HuH-7.5 (cell line): ENCODE measurements at regions not wholly inside any gene's neighbourhood (a gene's known extent, or its start where the extent isn't known, plus 50 kb on each side); places are given as distances from the start of the nearest gene placed in this dataset.

Source experiments
- DNase-seq: peaks from one replicate; pipeline ENCODE4 v3.0.0; 2011; ENCODE audit warnings: low spot score

DNA sequence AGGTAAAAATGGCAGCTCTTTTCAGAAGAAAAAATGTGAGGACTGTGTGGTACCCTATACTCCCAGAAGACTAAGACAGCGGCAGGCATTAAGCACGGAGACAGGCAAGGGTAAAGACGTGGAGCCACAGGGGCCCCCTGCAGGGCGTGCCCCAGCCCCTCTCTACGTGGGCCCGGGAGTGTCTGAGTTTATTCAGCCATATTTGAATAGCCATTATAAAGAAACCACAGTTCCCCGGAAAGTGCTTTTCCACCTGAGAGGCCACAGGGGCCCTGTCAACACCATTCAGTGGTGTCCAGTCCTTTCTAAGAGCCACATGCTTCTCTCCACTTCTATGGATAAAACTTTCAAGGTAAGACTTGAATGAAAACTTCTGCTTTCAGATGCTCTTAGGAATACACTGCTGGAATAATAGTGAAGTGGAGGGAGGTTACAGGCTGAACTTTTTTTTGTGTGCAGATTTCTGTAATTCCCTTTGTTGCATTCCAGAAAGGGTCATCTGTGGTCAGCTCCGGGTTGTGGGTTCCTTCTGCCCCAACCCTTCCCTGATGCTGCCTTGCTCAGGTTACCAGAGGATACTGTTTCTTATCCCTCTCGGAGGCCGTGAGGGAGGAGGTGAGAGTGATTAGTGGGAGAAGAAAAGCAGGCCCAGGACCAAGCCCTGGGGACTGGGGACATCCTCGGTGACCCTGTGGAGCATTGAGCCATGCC lies 58.4 kb downstream of the SLC25A47 start:
- no peak for DNase-seq

DNA sequence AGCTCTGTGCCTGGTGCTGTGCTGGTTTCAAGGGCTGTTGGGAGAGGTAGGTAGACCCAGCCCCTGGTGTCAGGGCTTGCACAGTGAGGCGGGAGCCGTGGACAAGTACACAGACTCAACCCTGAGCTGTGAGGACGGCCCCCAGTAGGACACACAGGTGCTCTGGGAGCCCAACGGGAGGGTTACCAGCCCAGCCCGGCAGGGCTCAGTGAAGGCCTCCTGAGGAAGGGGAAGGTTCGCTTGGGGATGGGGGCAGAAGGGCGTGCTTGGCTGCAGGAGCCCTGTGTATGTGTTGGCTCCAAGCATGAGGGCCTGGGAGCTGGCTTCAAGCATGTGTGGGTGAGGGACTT lies 58.9 kb downstream of the SLC25A47 start:
- no peak for DNase-seq

DNA sequence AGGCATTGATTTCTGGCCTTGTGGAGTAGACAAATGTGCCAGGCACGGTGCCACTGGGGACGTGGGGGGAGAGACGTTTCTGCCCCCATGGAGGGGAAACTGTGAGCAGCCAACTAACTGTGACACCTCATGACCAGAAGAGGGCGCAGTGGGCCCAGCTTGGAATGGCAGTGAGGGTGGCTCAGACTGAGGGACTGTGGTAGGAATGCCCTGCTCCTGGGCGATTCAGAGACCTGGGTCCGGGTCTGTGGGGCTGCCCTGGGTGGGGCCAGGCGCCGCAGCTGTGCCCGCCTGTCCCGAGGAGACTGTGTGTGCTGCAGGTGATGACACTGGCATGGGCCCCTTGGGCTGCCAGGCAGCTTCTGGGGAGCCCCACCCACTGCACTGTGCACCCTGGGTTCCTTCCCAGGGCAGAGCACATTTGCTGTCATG lies 60.6 kb downstream of the SLC25A47 start:
- DNase-seq: peak; percentile 59

DNA sequence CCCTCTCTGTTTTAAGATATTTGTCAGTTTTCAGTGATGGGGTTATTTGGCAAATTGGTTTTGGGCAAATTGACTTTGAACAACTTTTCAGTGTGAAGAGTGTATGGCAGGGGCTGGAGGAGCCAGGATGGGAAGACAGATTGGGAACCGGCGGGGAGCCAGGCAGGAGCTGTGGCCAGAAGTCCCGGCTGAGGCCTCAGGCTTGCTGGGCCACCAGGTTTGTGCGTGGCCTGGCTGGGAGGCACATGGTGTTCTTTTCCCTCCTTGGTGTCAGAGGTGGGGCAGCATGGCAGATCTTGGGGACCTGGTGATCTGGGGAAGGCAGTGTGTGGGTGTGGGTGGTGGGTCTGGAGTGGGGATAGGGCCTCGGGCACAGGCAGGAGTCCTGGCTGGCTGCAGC lies 61.1 kb downstream of the SLC25A47 start:
- no peak for DNase-seq

DNA sequence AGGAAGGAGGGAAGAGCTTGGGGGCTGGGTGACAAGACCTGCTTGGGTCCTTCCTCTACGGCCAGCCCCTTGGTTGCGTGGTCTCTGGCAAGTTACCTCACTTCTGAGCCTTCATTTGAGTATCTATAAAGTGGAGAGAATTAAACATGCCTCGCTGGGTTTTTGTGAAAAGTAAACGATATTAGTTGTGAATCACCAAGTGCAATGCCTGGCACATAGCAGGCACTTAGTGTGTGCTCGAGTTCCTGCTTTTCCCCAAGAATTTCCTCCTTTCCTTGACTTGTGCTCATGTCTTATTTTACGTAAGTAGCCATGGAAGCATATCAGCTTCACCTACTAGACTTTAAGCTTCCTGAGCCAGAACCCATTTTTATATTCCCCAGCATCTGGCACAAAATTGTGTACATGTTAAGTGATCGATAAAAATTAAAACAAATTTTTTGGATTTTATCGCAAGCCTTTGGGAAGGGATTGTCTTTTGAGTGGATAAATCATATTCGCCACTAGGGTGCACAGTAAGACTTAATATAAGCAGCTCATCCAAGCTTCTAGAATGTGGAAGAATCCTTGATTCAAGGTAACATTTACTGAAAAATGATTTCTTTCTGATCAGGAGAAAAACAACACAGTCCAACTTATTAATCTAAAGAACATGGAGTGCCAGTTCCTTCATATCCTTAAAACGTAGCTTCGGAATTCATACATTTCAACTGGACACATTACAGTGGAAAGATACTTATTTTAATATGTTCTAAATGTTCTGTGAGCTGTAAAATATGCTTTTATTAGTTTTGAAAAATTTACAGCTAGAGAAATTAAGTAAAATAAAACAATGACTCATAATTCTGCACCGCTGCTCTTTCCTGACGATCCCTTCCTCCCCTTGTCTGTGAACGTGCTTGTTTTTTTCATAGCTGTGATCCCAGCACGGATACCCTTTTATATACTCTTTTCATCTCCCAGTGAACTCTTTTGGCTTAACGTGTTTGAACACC lies 62.0 kb downstream of the SLC25A47 start:
- DNase-seq: no peak

DNA sequence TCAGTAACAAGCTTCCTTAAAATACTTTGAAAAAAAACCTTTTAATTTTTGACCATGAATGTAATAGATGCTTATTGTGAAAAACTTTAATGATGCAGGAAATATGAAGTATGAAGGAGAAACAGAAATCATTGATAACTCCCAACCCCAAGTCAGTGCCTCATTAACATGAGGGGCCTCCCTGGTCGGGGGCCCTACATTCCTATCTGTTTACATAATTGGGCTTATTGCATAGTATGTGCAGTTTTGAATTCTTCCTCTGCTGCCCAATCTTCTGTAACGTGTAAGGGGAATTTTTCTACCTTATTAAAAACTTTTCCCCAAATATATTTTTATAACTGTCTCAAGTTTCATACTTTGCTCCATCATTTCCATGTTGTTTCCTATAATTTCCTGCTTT lies 63.0 kb downstream of the SLC25A47 start:
- no peak for DNase-seq

DNA sequence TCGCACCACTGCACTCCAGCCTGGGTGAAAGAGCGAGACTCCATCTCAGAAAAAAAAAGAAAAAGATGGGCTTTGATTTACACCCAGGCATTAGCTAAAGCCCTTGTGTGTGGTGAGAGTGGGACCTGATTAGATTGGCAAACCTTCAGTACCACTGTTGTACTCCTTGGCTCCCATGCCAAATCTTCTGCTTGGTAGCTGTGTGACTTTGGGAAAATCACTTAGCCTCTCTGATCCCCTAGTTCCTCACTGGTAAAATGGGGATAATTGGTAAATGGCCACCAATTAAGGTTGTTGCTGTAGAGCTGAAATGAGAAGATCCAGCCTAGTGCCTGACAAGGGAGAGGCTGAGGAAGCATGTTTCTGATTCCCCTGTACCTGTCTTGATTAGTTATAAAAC lies 63.7 kb downstream of the SLC25A47 start:
- no peak for DNase-seq

DNA sequence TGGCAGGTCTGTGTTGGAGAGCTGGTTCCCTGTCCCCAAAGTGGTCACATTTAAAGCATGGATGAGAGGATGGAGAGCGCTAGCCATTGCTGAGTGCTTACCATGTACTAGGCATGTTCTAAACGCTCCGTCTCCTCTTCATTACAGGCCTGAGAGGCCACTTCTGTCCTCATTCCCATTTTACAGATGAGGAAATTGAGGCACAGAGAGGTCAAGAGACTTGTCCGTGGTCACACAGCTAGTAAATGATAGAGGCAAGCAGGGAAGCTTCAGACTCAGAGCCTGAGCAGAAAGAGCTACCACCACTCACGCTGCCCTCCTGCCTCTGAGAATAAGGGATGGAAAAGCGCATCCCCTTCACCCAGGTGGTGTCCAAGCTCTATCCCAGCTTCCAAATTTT lies 64.3 kb downstream of the SLC25A47 start:
- no peak for DNase-seq

DNA sequence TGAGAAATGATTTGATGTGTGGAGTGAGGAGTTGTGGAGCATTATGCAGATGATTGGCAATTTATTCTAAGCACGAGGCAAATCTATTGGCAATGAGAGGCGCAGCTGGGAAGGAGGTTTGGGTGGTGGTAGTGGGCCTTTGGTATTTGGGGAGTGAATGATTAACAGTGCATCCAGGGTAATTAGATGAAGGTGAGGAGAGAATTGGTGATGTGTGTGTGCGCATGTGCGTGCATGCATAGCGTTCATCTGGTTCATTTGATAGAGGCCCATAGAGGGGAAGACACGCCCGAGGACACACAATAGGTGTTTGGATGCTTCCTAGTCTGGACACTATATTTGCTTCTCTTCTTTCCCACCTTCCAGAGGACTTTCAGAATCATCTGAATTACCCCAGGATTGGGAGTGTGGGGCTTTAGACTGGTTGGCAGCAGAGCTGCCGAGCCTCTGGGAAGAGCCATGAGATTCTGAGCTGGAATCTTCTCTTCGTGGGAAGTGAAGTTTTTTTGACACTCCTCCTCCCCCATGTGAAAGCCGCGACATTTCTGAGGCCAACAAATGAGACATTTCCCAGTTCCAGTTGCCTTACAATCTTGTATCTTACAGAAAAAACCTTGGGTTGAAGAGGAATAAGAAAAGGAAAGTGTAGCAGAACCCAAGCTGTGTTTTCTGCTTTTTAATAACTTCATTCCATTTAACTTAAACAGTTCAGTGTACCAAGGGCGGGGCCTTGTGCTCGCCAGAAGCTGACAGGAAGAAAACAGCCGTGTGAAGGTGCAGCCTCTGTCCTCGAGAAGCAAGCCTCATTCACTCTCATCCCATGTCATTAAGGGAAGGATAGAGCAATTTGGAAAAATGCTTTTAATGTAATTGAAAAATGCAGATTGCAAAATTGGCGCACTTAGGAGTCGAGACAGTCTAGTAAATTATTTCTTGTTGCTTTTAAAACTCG lies 65.2 kb downstream of the SLC25A47 start:
- no peak for DNase-seq

DNA sequence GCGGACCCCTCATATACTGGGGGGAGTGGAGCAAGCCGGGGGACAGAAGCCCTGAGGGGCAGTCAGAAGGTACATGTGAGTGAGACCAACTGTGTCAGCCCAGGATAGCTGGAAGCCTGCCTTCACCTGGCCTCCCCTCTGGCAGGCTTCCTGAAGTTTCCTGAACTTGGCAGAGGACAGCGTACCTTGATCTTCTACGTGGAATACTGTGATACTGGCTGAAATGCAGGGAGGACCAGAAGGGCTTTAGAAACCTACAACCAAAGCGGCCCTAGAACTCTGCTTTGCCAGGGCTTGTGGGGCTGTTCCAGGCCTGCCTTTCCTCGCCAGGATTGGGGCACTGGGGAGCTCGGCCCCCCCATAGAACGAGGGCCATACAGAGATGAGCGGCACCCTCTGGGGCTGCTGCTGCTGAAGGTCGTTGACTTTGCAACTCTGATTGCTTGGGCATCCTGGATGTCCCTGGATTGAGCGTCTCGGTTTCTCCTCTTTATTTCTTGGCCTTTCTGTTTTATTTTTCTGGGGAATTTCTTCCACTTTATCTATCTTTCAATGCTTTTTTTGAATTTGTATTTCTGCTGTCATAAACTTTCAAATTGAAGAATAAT lies 66.5 kb downstream of the SLC25A47 start:
- no peak for DNase-seq

DNA sequence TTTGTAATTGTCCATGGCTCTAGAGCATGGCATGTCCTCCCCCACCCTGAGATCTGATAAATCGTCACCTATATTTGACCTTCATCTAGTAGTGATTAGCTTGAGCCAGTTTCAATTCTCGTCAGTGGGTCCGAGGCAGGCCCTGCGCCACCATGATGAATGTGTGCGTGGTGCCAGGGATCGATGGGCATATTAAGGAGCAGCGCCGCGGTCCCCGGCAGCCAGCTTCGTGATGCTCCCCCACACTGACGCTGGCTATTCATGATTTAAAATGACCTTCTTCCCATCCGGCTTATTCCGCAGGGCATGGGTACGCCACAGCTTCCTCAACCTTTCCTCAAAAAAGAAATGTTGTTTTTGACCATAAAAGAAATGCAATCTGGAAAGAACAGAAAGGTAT lies 68.0 kb downstream of the SLC25A47 start:
- DNase-seq: no peak

DNA sequence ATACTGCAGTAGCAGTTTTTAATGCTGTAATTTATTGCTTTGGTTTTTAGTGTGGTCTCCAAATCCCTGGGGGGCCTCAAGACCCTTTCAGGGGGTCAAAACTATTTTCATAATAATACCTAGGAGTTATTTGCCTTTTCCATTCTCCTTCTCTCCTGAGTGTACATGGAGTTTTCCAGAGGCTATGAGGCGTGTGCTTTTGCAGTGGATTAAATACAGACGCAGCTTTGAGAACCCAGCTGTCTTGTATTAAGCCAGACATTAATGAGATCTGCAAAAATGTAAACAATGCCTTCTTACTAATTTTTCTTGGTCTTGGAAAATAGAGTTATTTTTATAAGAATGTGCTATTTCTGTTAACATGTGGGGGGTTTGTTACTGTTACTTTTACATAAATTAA lies 68.6 kb downstream of the SLC25A47 start:
- no peak for DNase-seq

DNA sequence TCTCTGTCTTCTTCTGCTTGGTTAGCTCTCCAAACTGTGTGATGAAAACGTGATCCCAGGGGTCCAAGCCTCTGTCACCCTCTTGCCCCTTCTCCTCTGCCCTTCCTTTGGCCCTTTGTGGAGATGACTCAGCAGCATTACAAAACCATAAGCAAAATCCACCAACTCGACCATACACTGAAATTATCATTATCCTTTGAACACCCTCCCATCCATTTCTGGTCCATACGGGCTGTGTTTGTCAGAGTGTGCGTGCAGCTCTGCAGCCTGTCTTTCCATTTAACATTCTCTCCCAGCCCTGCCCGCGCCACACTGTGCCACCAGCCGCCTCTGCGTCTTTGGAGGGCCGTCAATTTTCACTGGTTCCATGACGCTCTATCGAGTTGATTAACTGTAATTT lies 69.2 kb downstream of the SLC25A47 start:
- no peak for DNase-seq

DNA sequence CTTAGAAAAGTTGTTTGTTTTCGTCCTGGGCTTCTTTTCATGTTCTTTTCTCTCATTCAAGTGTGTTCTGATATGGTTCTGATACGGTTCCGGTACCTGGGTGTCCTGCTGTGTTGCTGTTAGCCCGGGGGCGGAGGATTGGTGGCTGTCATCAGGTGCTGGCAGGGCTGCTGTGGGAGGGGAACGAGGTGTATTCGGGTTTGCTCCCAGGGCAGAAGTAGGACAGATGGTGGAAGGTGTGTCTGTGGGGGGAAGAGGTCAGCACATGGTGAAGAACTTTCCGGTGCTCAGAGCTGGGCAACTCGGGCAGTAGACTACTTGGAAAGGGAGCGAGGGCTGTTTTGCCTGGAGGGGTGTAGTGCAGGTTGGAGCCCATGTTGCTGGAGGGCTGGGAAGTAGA lies 70.2 kb downstream of the SLC25A47 start:
- DNase-seq: no peak

DNA sequence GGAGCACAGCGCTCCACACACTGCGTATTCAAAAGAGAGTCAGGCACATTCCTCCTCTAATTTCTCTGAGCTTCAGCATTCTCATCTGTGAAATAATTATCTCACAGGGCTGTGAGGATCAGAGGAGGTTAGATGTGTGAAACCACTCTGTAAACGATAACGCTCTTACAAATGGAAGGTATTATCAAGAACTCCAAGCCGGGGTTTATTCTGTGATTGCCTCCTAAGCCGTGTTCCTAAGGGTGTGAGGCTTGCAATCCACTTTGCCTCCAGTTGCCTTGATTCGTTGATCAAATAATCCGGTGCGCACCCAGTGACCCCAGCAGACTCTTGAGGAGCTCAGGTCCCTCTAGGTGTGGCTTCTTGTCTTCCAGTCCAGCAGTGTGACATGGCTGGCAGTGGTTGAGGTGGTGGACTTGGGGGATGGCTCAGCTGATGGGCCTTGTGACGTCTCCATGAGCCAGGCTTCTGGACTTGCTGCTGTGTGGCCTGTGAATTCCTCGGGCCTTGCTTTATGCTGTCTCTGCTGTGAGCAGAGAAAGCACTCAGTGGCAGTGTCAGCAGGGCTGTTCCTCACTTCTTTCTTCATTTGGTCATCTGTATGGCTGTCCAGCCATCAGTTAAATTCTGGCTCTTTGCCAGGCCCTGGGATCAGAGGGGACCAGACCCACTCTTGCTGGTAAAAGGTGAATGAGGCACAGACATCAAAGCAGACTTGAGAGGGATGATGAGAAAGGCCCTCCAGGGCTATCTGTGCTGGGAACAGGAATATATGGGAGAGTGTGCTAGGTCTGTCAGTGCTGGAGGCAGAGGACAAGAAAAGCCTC lies 71.0 kb downstream of the SLC25A47 start:
- no peak for DNase-seq

DNA sequence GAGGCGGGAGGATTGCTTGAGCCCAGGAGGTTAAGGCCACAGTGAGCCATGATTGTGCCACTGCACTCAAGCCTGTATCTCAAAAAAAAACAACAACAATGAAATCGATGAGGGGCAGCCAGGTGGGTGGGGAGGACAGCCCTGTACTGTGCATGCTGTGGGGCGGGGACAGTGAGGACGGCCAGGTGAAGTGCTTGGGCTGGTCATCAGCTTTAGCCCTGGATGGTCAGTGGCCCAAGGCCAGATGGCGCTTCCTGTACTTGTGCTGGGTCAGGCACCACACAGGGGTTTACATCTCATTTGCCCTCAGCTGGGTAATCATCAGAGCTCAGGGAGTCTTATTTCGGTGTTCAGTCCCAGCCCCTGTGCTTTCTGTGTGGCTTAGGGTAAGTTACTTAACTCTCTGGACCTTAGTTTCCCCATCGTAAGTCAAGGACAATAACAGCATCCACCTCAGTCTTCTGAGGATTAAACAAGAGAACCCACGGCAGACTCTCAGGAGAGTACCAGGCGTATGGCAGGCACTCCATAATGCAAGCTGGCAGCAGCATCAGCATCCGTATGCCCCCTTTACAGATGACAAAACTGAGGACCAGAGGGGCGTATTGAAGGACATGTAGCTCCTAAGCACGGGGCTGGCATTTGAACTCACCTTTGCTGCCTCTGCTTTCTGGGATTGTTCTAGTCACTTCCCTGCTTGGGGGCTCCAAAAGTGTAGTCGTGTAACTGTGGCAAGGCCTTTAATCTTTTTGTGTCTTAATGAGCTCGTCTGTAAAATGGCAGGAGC lies 71.9 kb downstream of the SLC25A47 start:
- no peak for DNase-seq

DNA sequence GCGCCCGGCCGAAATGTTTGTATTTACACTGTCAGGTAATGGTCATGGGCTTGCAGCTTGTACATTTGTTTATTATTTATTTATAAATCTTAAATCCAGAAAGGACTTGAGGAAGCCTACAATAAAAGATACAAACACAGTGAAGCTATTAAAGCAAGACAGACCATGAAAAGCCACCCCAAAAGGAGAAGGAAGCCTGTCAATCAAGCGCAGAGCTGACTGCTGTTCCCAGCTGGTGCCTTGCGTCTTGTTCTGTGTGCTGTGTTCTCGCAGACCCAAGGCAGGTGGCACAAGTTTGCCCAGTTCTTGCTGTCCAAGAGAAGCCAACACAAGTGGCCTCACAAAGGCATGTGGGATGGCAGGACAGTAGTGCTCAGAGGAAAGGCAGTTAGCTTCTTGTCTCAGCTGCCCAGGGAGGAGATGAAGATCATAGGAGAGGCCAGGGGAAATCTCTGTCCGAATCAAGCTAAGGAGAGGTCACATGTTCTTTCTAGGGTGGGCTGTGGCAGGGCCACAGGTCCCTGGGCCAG lies 73.2 kb downstream of the SLC25A47 start:
- DNase-seq: no peak

DNA sequence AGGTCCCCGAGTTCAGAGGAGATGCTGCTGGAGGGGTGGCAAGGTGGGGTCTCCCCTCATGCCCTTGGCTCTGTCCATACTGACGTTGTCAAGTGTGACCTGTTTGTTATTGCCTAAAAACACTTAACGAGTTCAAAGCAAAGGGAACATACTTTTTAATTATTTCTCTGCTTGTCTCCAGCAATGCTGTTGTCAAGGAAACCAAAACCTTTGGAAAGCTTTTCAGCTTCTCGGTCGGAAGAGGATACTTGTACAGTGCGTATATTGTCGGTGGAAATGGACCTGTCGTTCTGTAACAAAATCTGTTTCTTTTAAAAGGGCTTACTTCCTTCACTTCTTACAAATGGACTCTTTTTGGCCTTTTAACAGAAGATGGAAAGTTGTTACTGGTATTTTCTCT lies 73.9 kb downstream of the SLC25A47 start:
- DNase-seq: no peak

DNA sequence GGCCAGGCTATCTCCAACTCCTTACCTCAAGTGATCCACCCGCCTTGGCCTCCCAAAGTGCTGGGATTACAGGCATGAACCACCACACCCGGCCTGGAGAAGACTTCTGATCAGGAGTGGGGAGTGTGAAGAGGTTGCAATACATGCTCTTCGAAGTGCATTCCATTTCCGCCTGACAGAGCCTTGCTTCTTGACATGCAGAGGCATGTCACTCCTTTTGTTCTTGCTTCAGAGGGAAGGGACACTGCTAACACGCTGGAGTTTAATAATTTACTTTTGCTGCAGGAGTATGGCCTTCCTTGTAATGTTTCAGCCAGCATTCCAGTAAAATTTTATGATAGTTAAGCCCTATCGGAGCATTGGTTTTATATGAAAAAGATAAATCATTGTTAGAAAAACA lies 74.9 kb downstream of the SLC25A47 start:
- DNase-seq: no peak
